ENCODE measurements at regions not wholly inside any gene's neighbourhood (a gene's known extent, or its start where the extent isn't known, plus 50 kb on each side); places are given as distances from the start of the nearest gene placed in this dataset.

GRCh38 chr14:106530031-106530422 is 1003.6 kb downstream of the TMEM121 start:
- TF ChIP-seq ZNF138 (CRISPR knock-in tag; IDR thresholded peaks at IDR 0.05; ENCODE audit: low read depth) = no peak
- no peak for TF ChIP-seq SNAI1 (CRISPR knock-in tag; IDR thresholded peaks at IDR 0.05; ENCODE audit: borderline replicate concordance)
- TF ChIP-seq ZBTB7B (CRISPR knock-in tag; IDR thresholded peaks at IDR 0.05) = no peak
- TF ChIP-seq IRF9 (CRISPR knock-in tag; IDR thresholded peaks at IDR 0.05; ENCODE audit: borderline replicate concordance) = no peak
- no peak for TF ChIP-seq CTCF (CRISPR knock-in tag; IDR thresholded peaks at IDR 0.05)
- TF ChIP-seq ZNF792 (CRISPR knock-in tag; IDR thresholded peaks at IDR 0.05) = no peak
- no peak for TF ChIP-seq ZNF724P (CRISPR knock-in tag; IDR thresholded peaks at IDR 0.05; ENCODE audit: borderline replicate concordance)
- TF ChIP-seq SIN3A (IDR thresholded peaks at IDR 0.05; ENCODE audit: borderline replicate concordance, low read depth, low read length) = no peak
- TF ChIP-seq NONO (IDR thresholded peaks at IDR 0.05) = no peak
- no peak for TF ChIP-seq NONO (CRISPR knock-in tag; conservative IDR thresholded peaks at IDR 0.05)
- TF ChIP-seq ZNF451 (CRISPR knock-in tag; IDR thresholded peaks at IDR 0.05) = no peak
- TF ChIP-seq PBX3 (CRISPR knock-in tag; IDR thresholded peaks at IDR 0.05; ENCODE audit: borderline replicate concordance) = no peak

Data from HepG2 (cell line).